HG03060 (cell line): ENCODE measurements at regions not wholly inside any gene's neighbourhood (a gene's known extent, or its start where the extent isn't known, plus 50 kb on each side); places are given as distances from the start of the nearest gene placed in this dataset.
"Not testable (repeated sequence)": the region's sequence is repeated elsewhere in the genome, so short reads cannot be mapped to it uniquely, and the experiment has no call there.

Experiments
- ATAC-seq: cut with Tn5 transposase; IDR thresholded peaks from one replicate; pipeline ENCODE4 v1.9.1; 2021; ENCODE audit warnings: low read depth, moderate number of reproducible peaks; ENCODE audit not compliant: unreplicated experiment

DNA sequence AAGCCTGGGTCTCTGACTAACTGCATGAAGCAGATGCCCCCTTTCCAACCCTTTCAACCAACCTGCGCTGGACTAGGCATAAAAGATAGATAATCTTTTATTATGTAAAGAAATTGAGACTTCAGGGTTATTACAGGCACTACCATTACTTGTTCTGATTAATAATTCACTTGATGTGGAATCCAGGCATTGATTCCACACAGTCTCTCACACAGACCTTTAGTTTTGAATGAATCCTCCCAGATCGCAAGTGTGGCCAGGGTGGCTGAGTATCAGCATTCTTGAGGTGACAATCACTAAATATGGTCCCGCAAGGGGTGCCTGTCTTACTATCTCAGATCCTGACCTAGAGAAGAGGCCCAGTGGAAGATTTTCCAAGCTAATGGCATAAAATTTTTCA lies 368.9 kb upstream of the ONECUT1 start:
- ATAC-seq = no peak

GRCh38 chr15:53133255-53133850 lies 343.2 kb upstream of the ONECUT1 start:
- no peak for ATAC-seq

DNA sequence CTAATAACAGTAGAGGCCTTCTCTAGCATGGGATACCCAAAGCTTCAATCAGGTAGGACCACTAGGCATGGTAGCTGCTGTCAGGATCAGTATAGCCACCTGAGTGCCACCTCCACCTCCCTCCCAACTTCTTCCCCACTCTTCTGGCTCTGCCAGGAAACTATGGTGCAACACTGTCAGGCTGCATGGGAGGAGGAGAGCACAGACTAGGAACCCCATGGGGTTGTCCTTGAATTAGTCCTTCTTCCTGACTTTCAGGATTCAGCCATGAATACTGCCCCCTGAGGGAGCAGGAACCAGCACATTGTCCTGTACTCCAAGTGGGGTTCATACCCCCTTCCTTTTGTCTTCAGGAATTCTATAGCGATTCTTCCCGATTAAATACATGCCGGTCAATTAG lies 340.8 kb upstream of the ONECUT1 start:
- no peak for ATAC-seq

- no peak for ATAC-seq
Measured at GRCh38 chr15:53129121-53129904, 339.2 kb upstream of the ONECUT1 start.

DNA sequence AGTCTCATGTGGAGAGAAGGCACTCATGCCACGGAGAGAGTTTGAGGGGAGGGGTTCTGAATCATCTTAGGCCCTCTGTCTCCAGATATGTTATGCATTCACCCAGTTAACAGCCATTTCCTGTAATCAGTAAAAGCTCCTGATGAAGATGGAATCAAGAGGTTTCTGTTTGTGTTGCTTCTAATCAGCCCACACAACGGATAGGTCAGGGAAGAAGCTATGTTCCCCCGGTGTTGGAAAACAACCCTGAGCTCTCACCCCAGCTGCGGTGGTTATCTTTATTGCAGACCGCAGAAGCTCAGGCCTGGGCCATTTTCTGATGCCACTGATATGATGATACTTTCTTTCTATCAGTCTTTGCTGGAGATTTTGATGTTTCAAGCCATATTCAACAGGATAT lies 338.5 kb upstream of the ONECUT1 start:
- ATAC-seq = no peak

- ATAC-seq = no peak
Measured at GRCh38 chr15:53126144-53126543, 336.0 kb upstream of the ONECUT1 start.

DNA sequence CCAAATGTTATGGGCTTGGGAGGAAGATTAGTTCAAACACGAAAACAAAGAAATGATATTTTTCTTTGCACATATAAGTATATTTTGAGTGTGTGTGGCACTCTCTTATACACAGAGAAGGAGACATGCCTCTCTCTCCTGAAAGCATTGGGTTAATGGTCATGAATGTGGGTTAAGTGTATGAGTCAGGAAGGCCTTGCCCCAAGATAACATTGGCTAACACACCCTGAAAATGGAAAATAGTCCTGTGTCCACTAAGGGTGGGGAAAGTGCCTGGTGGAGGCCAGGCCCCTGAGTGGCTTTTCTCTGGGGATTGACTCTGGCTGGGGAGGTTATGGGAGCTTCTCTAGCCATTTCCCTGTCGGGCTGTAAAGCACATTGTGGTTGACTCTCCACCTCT lies 332.7 kb upstream of the ONECUT1 start:
- no peak for ATAC-seq

DNA sequence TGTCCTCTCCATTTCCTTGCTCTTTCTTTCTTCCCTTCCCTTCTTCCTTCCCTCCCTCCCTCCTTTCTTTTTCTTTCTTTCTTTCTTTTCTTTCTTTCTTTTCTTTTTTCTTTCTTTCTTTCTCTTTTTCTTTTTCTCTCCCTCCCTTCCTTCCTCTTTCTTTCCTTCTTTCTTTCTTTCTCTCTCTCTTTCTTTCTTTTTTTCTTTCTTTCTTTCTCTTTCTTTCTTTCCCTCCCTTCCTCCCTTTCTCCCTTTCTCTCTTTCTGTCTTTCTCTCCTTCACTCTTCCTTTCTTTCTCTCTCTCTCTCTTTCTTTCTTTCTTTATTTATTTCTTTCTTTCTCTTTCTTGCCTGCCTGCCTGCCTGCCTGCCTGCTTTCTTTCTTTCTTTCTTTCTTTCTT lies 326.8 kb upstream of the ONECUT1 start:
- ATAC-seq = not testable (repeated sequence)

DNA sequence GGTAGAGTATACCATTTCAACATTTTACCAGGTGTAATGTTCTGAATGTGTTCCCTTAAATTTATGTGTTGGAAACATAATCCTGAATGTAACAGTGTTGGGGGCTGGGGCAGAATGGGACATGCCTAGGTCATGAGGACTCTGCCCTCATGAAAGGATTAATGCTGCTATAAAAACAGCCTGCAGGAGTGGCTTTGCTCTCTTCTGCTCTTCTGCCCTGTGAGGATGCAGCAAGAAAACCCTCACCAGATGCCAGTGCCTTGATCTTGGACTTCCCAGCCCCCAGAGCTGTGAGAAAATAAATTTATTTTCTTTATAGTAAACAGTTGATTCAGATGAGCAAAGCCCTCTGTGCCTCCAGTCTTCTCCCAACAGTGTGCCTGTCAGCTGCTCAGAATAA lies 326.0 kb upstream of the ONECUT1 start:
- ATAC-seq = no peak

- ATAC-seq = no peak
Measured at GRCh38 chr15:53115563-53115962, 325.4 kb upstream of the ONECUT1 start.

GRCh38 chr15:53114960-53115359 lies 324.8 kb upstream of the ONECUT1 start:
- ATAC-seq = no peak

DNA sequence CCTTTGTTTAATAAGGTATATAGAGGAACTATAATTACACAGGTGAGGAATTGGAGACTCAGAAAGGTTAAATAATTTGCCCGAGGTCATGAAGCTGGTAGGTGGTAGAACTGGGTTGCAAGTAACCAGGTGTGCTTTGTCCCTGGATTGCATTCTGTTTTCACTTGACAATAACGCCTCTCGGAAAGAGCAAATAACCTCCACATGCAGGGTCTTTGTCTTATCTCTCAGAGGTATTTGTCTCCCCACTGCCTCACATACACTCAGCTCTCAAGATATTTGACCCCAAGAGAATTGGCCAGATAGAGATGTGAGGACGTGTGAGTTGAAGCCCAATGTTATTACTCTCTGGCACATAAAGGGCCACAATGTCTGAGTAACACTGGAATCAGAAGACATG lies 320.9 kb upstream of the ONECUT1 start:
- ATAC-seq = no peak

DNA sequence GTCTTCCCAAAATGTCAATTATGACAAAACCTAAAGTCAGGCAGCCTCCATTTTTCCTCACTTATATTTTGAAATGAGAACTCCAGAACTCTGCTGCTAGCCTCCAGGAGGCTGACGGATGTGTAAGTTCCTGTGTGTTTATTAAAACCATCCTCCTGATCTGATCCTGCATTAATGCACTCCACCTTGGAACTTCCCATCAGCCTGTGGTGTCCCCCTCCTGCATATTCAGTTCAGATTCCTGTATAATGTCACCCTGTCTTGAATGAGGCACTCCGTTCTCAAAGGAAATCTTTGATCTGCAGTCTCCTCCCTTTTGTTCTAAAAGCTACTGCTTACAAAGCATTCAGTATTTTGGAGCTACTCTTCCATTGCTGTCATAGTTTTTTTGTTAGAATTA lies 318.2 kb upstream of the ONECUT1 start:
- ATAC-seq = no peak

GRCh38 chr15:53107855-53108254 lies 317.7 kb upstream of the ONECUT1 start:
- no peak for ATAC-seq

DNA sequence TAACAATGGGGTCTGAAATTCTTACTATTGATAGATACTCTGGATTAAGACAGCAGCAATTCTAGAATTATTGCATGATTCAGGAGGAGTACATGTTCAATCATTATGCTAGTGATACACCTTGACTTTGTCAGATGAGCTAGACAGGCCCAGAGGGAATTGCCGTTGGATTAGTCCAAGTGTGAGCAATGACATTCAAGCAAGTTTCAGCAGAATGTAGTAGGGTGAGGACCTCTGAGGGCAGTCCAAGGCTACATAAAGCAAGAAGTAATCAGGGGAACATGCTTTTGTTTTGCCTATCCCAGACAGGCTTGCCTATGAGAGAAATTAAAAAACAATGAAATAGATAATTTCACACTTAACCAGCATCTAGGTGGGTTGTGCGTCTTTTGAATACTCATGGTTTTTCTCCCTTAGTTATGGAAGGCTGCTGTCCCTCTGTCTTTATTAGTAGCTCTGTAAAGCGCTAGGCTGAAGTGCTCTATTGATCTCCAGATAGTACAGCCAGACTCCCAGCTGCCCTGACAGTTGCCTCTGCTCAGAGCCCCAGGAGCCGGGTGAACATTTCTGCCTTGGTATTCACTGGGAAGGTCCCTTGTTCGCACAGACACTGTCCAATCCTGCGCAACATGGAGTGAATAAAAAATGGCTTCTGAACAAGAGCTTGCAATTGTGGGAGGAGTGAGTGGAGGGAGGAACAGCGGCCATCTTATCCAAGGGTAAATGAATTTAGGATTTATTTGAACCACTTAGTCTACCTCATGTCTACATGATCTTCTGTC lies 316.6 kb upstream of the ONECUT1 start:
- no peak for ATAC-seq

- no peak for ATAC-seq
Measured at GRCh38 chr15:53102483-53102882, 312.3 kb upstream of the ONECUT1 start.

DNA sequence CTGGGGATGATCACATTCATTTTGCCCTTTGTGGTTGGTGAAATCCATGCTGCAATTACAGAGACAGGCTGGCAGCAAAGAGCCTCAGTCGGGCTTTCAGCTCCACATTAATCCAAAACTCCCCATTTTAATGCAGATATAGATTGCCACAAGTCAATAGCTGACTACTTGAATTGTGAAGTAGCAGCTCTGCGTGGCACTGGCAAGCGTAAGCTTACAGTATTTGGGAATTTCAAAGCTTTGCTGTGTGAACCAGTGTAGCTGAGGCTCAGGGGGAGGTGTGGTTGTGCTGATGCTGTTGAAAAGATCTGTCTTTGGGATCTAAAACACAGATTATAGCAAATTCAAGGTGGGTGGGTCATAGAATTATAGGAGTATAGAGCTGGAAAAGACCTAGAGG lies 290.3 kb upstream of the ONECUT1 start:
- no peak for ATAC-seq

GRCh38 chr15:53074221-53074620 lies 284.1 kb upstream of the ONECUT1 start:
- no peak for ATAC-seq

GRCh38 chr15:53072077-53072476 lies 281.9 kb upstream of the ONECUT1 start:
- no peak for ATAC-seq

DNA sequence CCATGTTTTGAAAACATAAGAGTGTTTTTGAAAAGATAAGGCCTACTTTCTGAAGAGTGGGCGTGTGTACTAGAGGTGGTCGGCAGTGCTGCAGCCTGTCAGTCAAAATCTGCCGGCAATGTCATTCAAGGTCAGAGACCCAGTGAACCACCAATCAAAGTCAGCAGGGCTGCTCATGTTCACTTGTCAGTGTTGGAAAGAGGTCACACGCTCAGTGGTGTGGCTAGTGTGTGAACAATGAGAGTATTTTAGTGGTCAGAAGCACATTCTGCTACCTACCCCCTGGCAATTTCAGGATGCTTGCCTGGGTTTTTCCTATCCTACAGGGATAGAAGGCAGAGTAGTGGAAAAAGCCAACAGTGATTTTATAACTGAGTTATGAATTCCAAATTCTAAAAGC lies 278.5 kb upstream of the ONECUT1 start:
- ATAC-seq = no peak

DNA sequence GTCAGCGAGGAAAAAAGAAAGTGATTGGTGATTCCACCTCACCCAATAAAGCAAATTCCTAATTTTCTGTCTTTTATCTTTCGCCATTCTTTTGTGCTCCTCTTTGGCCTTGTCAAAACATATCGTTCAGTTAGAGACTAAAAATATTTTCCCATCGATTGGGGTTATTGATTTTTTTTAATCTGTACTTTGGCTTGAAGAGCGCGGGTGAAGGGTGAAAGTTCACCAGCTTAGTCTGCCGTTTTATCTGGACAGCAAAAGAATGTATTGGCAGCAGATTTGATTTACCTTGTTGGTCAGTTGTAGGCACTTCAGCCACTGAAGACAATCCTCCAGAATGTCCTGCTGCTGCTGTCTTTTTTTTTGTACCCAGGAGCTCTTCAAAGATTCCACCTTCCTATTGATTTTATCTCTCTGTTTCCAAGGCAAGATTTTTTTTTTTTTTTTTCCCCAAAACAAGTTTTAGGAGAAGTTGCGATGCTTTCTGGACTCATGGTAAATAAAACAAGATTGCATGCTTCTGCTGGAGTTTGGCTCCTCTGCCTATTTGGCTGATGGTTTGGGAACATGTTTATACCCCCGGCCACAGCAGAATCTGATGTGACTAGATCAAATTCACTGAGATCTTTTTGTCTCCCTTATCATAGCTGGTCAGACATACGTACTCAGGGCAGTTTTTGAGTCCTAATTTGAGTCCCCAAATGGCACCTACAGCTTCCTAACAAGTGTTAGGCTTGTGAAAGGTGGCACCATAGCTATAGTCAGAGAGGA lies 269.3 kb upstream of the ONECUT1 start:
- no peak for ATAC-seq
